ENCODE measurements at regions not wholly inside any gene's neighbourhood (a gene's known extent, or its start where the extent isn't known, plus 50 kb on each side); places are given as distances from the start of the nearest gene placed in this dataset.

GRCh38 chr12:34286934-34287333 is 264.6 kb downstream of the ALG10 start:
- TF ChIP-seq CTCF (IDR thresholded peaks at IDR 0.05; ENCODE audit: borderline replicate concordance, extremely low read depth, insufficient read depth): no peak
- Histone ChIP-seq H3K9me3 (ENCODE audit: control insufficient read depth in 2 of 3, insufficient read depth in 1 of 3, low read length in 3 of 3) (peaks cover 0 to 32% (median 3%) of the 10 kb centered on the region in 3 donors), H3K4me1 (ENCODE audit: control insufficient read depth in 2 of 3, insufficient read depth in 2 of 3, low read depth in 1 of 3, low read length in 3 of 3) (no peaks in the 10 kb centered on the region), H3K9ac (ENCODE audit: low read length in 3 of 3) (no peak overlapping the region), H3K36me3 (ENCODE audit: control insufficient read depth in 2 of 3, insufficient read depth in 3 of 3, low read length in 3 of 3) (no peaks in the 10 kb centered on the region), H3K27ac (ENCODE audit: low read depth in 2 of 2, low read length in 2 of 2) (no peak overlapping the region), H3K4me3 (ENCODE audit: low read length in 3 of 3) (no peak overlapping the region), H3K27me3 (ENCODE audit: control insufficient read depth, insufficient read depth, low read length) (no peaks in the 10 kb centered on the region)
- no peak for FAIRE-seq
- no peak for DNase-seq
- intact Hi-C loops (cut with DNase I): no loop called here

GRCh38 chr12:34287437-34287836 is 265.1 kb downstream of the ALG10 start:
- Histone ChIP-seq H3K27ac (ENCODE audit: low read depth in 2 of 2, low read length in 2 of 2) (no peak overlapping the region), H3K9ac (ENCODE audit: low read length in 3 of 3) (no peak overlapping the region), H3K4me1 (ENCODE audit: control insufficient read depth in 2 of 3, insufficient read depth in 2 of 3, low read depth in 1 of 3, low read length in 3 of 3) (no peaks in the 10 kb centered on the region), H3K4me3 (ENCODE audit: low read length in 3 of 3) (no peak overlapping the region), H3K36me3 (ENCODE audit: control insufficient read depth in 2 of 3, insufficient read depth in 3 of 3, low read length in 3 of 3) (no peaks in the 10 kb centered on the region), H3K9me3 (ENCODE audit: control insufficient read depth in 2 of 3, insufficient read depth in 1 of 3, low read length in 3 of 3) (peaks cover 0 to 29% (median 3%) of the 10 kb centered on the region in 3 donors), H3K27me3 (ENCODE audit: control insufficient read depth, insufficient read depth, low read length) (no peaks in the 10 kb centered on the region)
- DNase-seq: no peak
- intact Hi-C loops (cut with DNase I): no loop called here
- FAIRE-seq: no peak
- no peak for TF ChIP-seq CTCF (IDR thresholded peaks at IDR 0.05; ENCODE audit: borderline replicate concordance, extremely low read depth, insufficient read depth)

GRCh38 chr12:34287986-34288962 is 266.0 kb downstream of the ALG10 start:
- DNase-seq (peak in 3 of 5 donors; percentile 4 to 45 (median 15)), FAIRE-seq (no peak)
- Histone ChIP-seq H3K4me3 (ENCODE audit: low read length in 3 of 3) (no peak overlapping the region), H3K27me3 (ENCODE audit: control insufficient read depth, insufficient read depth, low read length) (no peaks in the 10 kb centered on the region), H3K27ac (ENCODE audit: low read depth in 2 of 2, low read length in 2 of 2) (no peak overlapping the region), H3K9me3 (ENCODE audit: control insufficient read depth in 2 of 3, insufficient read depth in 1 of 3, low read length in 3 of 3) (peaks cover 0 to 22% (median 3%) of the 10 kb centered on the region in 3 donors), H3K4me1 (ENCODE audit: control insufficient read depth in 2 of 3, insufficient read depth in 2 of 3, low read depth in 1 of 3, low read length in 3 of 3) (no peaks in the 10 kb centered on the region), H3K9ac (ENCODE audit: low read length in 3 of 3) (no peak overlapping the region), H3K36me3 (ENCODE audit: control insufficient read depth in 2 of 3, insufficient read depth in 3 of 3, low read length in 3 of 3) (no peaks in the 10 kb centered on the region)
- no peak for TF ChIP-seq CTCF (IDR thresholded peaks at IDR 0.05; ENCODE audit: borderline replicate concordance, extremely low read depth, insufficient read depth)
- intact Hi-C loops (cut with DNase I): no loop called here
